ENCODE measurements at regions not wholly inside any gene's neighbourhood (a gene's known extent, or its start where the extent isn't known, plus 50 kb on each side); places are given as distances from the start of the nearest gene placed in this dataset.

- TF ChIP-seq CTCF (conservative IDR thresholded peaks at IDR 0.05) (no peak), EZH2 (IDR thresholded peaks at IDR 0.05; ENCODE audit: low read depth) (no peak)
Measured at GRCh38 chr15:35724626-35725025, 178.7 kb upstream of the DPH6 start.

All from PC-9 (cell line).